Activated CD4-positive, alpha-beta T cell treated with anti-CD3 and anti-CD28 coated beads, Interleukin-2, amount 50 U/mL, for 16 hours (primary cell): ENCODE measurements at regions not wholly inside any gene's neighbourhood (a gene's known extent, or its start where the extent isn't known, plus 50 kb on each side); places are given as distances from the start of the nearest gene placed in this dataset.
"Not testable (repeated sequence)": the region's sequence is repeated elsewhere in the genome, so short reads cannot be mapped to it uniquely, and the experiment has no call there.

ENCODE experiments used
- DNase-seq: peaks from one replicate; pipeline ENCODE4 v3.0.0-alpha.2; 2020

DNA sequence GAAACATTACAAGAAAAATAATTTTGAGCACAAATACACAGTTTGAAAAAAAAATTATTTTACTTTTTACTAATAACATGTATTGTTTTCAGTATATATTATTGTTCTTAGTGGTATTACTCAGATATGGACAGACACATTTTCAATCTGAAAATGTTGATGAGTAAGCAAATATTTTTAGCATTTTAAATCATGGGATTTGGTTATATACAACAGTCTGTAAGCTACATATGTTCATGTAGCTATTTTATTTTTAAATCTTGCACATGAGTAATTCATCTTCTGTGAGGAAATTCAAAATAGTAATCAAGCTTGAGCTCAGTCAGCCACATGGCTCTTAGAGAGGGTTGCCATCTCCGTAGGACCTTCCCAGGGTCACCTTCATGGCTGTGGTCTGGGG is 471.9 kb downstream of the QKI start:
- no peak for DNase-seq

DNA sequence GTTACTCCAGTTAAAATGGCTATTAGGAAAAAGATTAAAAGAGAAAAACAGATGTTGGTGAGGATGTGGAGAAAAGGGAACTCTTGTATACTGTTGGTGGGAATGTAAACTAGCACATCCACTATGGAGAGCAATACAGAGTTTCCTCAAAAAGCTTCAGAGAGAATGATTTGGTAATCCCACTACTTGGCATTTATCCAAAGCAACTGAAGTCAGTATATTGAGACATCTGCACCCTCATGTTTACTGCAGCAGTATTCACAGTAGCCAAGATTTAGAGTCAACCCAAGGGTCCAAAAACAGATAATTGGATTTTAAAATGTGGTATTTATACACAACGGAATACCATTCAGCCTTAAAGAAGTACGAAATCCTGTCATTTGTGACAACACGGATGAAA is 469.5 kb downstream of the QKI start:
- no peak for DNase-seq

DNA sequence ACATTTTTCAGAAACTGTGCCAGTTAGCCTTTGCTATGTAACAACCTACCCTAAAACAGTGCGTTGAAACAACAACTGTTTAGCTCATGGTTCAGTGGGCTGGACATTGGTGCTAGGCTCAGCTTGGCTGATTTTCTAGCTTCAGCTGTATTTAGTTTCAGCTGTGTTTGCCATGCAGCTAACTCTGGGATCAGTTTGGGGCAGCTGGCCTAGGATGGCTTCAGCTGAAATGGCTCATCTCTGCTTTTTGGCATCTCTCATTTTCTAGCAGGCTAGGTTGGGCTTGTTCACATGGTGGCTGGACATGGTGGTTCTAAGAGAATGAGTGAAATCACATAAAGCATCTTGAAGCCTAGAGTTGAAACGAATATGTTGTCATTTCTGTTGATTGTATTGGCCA is 464.2 kb downstream of the QKI start:
- no peak for DNase-seq

DNA sequence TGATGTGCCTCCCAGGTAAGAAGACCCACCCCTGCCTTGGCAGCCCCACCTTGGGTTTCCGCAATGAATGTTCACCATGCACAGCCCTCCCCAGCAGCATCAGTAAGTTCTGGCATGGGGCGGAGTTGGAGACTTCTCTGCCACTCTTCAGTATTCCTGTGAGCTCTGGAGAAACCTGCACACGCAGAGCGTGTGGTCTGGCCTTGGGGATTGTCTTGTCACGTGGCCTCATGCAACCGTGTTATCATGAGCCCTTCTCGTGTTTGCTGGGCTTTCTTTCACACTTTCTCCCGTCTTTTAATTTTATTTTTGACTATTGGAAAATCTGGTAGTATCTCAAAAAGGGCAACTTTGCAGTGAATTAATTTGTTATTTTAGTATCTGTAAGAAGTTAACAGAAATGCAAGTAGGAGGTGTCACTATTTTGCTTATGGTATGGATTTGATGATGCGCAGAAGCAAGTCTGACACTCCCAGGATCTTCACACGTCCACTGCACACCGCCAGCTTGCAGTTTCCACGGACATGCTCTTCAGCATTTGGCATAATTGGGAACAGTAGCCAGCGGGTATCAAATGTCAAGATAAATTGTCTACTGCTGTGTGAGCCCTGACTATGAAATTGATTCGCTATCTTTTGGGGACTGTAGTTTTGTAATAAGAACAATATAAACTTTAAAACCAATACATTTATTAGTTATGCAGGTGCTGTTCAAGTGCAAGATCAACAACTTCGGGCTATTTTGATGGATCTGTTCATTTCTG is 463.5 kb downstream of the QKI start:
- no peak for DNase-seq

DNA sequence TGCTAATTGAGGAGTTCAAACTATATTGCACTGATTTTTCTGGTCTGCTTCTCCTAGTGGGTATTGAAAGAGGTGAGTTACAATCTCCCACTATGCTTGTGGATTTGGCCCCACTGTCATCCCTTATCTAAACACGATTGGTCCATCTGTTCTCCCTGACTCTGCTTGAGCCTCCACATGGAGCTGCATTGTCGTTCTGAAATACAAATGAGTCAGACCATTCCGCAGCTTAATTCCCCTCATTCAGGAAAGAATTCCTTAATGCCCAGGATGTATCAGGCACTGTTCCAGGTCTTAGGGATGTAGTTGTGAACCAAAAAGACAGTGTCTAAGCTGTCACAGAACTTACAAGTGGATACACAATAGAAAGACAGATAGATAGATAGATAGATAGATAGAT is 461.9 kb downstream of the QKI start:
- DNase-seq, result no peak

DNA sequence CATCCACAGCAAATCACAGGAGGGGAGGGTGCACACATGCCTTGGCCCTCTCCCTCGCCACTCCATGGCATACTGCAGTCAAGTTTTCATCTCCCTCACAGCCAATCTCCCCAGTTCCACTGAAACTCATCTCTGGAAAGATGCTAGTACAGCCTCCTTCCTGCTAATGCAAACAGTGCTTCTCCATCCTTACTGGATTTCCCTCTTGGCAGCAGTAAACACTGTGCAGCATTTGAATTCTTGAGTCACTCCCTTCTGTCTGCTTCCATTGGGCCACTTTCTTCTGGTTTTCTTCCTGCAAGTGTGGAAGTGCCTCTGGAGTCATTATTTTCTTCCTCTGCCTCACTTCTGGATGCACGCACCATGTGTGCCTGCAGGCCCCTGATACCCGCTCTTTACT is 460.3 kb downstream of the QKI start:
- no peak for DNase-seq

DNA sequence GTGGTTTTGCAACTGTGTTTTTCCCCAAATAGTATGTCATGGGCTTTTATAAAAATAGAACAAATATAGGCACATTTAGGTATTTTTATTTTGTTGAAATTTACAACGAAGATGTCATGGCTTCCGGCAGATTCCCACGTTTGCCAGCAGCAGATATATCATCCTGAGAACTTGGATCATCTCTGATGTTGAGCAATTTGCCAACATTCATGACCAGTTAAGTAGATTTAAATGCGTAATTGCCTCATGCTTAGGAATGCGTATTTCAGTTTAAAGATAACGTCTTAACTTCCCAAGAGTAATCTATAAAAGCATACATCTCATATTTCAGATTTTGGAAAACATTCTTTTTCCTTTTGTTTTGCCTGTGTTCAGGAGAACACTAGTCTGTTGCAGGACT is 457.8 kb downstream of the QKI start:
- DNase-seq, result no peak

DNA sequence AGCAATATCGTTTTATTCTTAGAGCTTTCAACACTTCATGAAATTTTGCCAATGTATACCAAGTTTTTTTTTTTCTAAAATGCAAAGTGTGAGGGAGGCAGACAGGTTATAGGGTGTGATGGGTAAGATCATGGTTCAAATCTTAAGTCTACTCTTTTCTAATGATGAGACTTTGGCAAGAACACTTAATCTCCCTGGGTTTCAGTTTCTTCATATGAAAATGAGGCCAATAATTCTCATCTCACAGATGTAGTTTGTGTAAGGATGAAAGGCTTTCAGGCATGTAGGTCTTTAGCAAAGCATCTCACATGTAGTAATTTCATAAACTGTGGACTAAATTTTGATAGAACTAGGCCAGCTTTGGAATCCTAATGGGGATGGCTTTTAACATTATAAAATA is 457.1 kb downstream of the QKI start:
- DNase-seq, result no peak

DNA sequence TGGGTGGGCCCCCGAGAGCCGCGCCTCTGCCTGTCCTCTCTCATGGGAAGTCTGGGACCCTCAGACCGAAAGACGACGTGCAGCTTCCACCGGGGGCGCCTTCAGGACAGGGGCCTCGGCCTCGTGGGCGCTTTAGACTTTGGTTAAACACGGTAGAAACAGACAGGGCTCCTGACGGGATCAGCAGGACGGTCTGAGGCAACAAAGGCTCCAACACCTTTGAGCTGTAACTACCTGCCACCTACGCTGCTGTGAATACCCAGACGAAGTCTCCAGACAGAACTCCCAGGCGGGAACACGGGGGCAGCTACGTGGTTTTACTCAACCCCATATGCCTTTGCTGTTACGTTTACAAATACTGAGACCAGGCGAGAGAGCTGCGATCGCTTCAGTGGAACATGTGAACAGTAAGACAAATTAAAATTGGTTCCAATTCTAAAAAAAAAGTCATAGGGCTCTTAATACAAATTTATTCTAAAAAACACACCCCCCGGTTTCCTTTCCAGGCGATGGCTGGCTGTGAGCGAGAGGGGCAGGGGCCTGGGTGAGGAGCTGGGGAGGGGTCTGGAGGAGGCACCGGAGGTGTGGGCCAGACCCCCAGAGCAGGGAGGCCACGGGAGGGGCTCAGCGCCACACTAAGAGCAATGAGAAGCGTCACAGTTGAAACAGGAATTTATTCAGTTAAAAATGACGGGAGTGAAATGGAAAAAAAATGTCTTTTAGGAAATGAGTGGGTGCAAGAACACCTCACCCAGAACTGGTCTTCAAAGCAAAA is 453.2 kb downstream of the QKI start:
- no peak for DNase-seq

DNA sequence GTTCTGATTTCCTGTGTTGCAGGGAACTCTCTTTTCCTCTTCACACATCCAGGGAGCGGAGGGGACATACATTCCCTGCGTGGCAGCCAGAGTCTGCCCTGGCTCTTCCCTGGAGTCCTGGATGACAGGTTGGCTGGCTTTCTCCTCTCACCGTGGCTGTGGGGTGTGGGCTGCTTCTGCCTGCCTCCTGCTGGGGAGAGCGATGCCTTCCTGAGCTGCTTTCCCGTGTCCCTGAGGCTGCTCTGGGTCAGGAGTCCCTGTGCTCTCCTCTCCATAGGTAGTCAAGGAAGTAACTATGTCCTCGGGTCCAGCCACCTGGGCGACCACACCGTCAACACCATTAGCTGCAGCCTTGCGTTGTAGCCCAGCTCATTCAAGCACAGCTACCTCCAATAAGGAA is 451.7 kb downstream of the QKI start:
- no peak for DNase-seq

DNA sequence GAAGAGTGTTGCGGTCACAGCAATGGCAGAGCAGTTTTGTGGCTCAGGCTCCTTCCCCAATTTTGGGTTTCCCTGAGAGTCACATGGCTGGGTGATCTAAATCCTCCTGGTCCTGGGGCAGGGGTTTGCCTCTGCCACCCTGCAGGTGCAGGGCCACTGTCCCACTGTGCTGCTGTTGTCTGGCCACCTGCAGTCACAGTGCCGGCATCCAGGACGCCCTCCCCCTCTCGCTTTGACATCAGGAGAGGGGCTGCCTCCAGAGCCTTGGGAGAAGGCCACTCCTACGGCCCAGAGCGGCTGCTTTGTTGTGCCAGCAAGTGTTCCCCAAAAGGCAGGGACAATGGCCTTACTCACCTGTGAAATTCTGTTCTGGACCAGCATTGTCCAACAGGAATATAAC is 449.0 kb downstream of the QKI start:
- DNase-seq, result no peak

DNA sequence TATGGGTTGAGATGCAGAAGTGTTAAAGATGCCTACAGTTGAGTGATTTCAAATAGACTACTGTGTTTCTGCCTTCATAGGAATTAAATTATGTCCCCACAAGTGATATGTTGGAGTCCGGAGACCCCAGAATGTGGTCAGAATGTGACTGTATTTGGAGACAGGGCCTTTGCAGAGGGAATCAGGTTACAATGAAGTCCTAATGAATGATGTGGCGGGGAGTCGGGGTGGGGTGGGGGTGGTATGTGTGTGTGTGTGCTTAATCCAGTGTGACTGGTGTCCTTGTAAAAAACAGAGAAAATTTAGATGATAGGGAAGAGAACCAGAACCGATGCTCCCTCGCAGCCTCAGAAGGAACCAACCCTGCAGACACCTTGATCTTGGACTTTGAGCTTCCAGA is 448.2 kb downstream of the QKI start:
- no peak for DNase-seq

DNA sequence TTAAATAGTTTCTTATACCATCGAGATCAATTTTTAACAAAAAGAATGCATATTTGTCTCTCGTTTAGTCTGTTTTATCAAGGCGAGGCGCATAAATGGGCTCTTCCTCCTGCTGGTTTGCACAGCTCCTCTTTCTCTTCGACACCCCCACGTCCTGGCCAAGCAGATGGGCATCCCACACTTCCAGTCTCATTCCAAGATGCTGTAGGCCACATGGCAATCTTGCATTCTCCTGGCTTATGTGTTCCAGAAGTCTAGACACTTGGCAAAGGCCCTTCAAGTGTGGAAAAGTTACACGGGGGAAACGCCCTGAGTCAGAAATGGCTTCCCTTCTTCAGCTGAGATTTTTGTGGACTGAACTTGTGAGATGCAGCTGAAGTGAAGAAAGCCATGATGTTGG is 447.1 kb downstream of the QKI start:
- no peak for DNase-seq

DNA sequence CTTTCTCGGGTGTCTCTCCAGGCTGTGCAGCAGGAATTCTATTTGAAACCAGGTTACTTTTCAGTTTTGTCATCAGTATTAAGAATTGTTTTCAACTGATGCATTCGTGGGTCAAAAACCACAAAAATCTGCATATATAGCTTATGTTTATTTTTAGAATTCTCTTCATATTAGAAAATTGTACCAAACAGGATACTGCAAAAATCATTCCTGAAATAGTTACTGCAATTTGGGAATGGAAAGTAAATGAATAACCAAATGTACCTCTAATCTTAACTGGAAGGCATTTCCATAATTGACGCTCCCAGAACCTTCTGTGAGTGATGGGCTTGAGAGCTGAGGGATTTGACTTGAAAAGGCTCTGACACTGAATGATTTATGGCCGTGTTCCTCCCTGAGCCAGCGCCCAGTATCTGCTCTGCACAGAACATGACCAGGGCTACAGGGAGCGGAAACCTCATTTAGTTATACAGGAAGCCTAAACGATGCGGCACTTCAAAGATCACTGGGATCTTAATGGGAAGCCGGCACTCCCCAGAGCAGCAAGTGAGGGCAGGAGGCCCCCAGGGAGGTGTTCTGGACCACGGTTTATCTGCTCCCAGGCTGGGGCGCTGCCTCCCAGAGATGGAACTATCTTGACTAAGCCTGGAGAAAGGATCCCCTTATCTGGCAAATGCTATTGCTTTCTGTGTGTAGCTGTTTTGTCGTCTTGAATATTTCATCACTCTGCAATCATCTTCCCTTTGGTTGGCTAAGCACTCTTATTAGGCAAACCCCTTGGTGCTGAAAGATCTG is 446.0 kb downstream of the QKI start:
- DNase-seq, result no peak

DNA sequence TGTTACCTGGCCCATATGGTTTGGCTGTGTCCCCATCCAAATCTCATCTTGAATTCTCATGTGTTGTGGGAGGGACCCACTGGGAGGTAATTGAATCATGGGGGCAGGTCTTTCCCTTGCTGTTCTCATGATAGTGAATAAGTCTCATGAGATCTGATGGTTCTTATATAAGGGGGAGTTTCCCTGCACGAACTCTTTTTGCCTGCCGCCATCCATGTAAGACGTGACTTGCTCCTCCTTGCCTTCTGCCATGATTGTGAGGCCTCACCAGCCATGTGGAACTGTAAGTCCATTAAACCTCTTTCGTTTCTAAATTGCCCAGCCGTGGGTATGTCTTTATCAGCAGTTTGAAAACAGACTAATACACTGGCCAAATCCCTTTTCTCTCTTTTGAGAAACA is 444.4 kb downstream of the QKI start:
- DNase-seq, result not testable (repeated sequence)

DNA sequence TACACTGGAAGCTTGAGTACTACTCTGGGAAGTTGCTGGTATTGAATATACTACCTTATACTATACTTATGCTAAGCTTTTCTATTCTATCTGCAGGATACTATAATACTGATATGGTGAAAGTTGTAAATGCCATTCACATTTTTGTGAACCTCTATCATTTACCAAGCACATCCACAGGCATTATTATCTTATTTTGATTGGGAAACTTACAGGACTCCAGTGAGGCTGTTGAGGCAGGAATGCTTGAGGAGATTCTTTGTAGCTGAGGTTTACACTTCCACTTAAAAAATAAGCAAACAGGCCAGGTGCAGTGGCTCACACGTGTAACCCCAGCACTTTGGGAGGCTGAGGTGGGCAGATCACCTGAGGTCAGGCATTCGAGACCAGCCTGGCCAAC is 442.9 kb downstream of the QKI start:
- DNase-seq, result no peak

DNA sequence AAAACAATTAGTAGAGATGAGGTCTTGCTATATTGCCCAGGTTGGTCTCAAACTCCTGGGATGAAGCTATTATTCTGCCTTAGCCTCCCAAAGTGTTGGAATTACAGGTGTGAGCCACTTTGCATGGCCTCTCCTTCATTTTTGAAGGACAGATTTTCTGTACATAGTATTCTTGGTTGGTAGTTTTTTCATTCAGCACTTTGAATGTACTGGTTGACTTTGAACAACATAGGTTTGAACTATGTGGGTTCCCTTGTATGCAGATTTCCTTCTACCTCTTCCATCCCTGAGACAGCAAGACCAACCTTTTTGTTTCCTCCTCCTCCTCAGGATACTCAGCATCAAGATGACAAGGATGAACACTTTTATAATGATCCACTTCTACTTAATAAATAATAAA is 436.4 kb downstream of the QKI start:
- no peak for DNase-seq

DNA sequence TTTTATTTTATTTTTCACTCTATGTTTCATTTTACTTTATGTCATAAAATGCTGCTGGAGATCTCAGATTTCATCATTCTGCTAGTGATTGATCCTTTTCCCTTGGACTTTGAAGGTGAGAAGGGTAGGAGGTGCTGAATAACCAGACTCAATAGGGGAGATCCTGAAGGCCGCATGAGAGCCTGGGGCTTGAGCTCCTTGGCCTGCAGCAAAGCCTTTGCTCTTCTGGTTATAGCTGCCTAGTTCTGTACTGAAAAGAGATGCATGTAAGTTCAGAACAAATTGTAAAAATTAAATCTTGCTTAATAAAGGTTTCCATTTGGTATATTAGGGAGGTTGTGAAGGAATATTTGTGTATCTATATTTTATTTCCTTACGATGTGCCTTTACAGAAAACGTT is 430.2 kb downstream of the QKI start:
- DNase-seq, result no peak

DNA sequence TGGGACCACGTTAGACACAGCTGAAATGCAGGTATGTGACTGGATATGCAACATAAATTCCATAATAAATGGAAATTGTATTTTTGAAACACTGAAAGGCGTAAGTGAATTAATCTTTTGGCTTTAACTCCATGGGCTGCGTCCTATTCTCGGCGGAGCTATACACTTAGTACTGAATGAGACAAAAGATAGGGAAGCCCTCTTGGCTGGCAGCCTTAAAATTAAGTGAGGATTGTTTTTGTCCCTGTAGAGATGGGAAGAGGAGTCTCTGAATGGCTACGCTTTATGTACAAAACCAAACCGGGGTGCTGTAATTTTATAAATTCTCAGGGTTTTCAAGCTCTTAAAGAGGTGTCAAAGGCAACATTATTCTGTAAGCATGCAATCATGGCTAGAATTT is 429.8 kb downstream of the QKI start:
- DNase-seq, result no peak

DNA sequence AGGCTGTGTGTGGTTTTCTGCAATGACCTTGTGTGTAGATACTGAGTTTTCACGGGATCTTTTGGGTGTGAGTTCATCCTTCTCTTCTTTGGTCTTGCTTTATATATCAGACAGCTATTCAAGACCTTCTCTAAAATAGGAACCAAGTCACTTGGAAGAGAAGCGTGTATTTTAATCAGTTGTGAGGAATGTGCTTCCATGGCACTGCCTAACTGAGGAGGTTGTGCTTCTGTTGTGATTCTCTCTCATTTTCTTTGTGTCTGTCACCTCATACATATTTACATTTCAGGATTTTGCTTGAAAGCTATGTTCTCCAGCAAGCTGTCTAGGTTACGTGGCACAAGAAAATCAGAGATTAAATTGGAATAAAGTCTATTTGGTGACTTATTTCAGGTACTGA is 428.7 kb downstream of the QKI start:
- no peak for DNase-seq

DNA sequence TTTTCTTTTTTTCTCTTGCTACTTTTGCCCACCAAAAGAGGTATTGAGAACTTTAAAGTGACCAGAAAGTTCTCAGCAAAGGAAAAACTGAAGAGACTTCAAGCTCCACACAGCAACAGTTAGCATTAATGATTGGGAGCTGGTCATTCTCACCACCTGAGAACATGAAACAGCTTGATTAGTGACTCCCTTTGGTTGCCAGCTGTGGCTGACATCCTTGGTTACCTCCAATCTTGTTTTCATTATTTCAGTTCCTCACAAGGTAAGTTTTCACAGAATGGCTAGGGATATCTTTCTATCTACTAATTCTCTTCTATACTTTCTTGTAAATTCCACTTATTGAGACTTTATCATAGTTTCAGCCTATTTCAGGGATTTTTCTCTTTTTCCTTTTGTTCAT is 427.9 kb downstream of the QKI start:
- no peak for DNase-seq

DNA sequence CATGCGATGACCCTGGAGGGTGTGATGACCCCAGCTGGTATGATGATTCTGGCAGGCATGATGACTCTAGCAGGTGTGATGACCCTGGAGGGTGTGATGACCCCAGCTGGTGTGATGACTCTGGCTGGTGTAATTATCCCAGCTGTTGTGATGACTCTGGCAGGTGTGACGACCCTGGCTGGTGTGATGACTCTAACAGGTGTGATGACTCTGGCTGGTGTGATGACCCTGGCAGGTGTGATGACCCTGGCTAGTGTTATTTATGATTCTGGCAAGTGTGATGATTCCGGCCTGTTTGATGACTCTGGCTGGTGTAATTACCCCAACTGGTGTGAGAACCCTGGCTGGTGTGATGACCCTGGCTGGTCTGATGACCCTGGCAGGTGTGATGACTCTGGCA is 427.2 kb downstream of the QKI start:
- no peak for DNase-seq

DNA sequence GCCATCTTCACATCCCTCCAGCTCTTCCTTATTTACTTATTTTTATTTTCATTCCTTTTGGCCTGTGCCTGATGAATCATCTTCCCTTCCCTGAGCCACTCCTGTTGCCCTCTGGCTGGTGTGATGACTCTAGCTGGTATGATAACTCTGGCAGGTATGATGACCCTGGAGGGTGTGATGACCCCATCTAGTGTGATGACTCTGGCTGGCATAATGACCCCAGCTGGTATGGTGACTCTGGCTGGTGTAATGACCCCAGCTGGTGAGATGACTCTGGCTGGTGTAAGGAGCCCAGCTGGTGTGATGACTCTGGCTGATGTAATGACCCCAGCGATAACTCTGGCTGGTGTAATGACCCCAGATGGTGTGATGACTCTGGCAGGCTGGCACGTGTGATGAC is 426.8 kb downstream of the QKI start:
- no peak for DNase-seq

DNA sequence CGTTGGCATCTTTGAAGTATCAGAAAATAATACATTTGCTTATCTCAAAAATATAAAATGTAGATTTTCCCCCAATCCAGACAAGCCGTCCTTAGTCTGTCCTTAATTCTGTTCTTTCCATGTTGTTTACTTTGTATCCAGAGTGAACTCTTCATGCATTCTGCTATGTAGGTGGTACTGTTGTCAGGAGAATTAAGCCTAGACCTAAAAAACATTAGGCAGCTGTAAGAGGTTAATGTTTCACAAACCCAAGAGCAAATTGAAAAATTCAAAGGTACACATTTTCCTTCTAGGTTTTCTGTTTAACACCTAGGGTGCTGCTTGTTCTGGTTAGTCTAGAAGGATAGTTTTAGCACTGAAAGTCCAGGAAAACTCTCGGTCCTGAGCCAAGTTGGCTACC is 426.4 kb downstream of the QKI start:
- no peak for DNase-seq
